Loucy (cell line): ENCODE measurements at regions not wholly inside any gene's neighbourhood (a gene's known extent, or its start where the extent isn't known, plus 50 kb on each side); places are given as distances from the start of the nearest gene placed in this dataset.

Source experiments
- H2AFZ ChIP-seq: fragments of 200-600 bp; sonication (generic); 2 replicates; pipeline ENCODE4 v1.6.0; 2016; ENCODE audit warnings: antibody characterized with exemption, mild to moderate bottlenecking, low read length, moderate library complexity
- H3F3A ChIP-seq: fragments of 200-600 bp; 2 replicates; pipeline ENCODE4 v1.6.0; 2016; ENCODE audit warnings: antibody characterized with exemption, low read depth, mild to moderate bottlenecking
- H3K27me3 ChIP-seq: fragments of 200-600 bp; sonication (generic); 2 replicates; pipeline ENCODE4 v1.6.1; 2014; ENCODE audit warnings: low read length, mild to moderate bottlenecking; ENCODE audit not compliant: insufficient read depth, poor library complexity, severe bottlenecking
- H3K36me3 ChIP-seq: fragments of 200-600 bp; sonication (generic); 2 replicates; pipeline ENCODE4 v1.6.1; 2016; ENCODE audit warnings: low read length; ENCODE audit not compliant: insufficient read depth
- H3K4me1 ChIP-seq: fragments of 200-600 bp; sonication (generic); 2 replicates; pipeline ENCODE4 v1.5.1; 2014; ENCODE audit warnings: low read length, mild to moderate bottlenecking; ENCODE audit not compliant: insufficient read depth, poor library complexity, severe bottlenecking
- H3K4me2 ChIP-seq: fragments of 200-600 bp; sonication (generic); 2 replicates; pipeline ENCODE4 v1.6.0; 2014; ENCODE audit warnings: antibody characterized with exemption, low read length, low read depth, mild to moderate bottlenecking; ENCODE audit not compliant: poor library complexity, severe bottlenecking
- H3K4me3 ChIP-seq: fragments of 200-600 bp; sonication (generic); 2 replicates; pipeline ENCODE4 v1.5.1; 2014; ENCODE audit warnings: low read length, mild to moderate bottlenecking, mixed read lengths; ENCODE audit not compliant: poor library complexity, severe bottlenecking
- H3K79me2 ChIP-seq: fragments of 200-600 bp; sonication (generic); 2 replicates; pipeline ENCODE4 v1.6.1; 2014; ENCODE audit warnings: low read length; ENCODE audit not compliant: insufficient read depth
- H3K9ac ChIP-seq: fragments of 200-600 bp; sonication (generic); 2 replicates; pipeline ENCODE4 v1.6.0; 2014; ENCODE audit warnings: mild to moderate bottlenecking, low read depth, low read length, moderate library complexity; ENCODE audit not compliant: poor library complexity, severe bottlenecking
- H3K9me2 ChIP-seq: fragments of 200-600 bp; sonication (generic); replicated peaks from 2 replicates; pipeline ENCODE4 v1.6.1; 2016; ENCODE audit warnings: low read depth, low read length, mixed read lengths
- H3K9me3 ChIP-seq: fragments of 200-600 bp; sonication (generic); 2 replicates; pipeline ENCODE4 v1.6.1; 2014; ENCODE audit warnings: mild to moderate bottlenecking, antibody characterized with exemption, low read length, low read depth; ENCODE audit not compliant: insufficient read depth
- H4K20me1 ChIP-seq: fragments of 200-600 bp; sonication (generic); 2 replicates; pipeline ENCODE4 v1.6.0; 2014; ENCODE audit warnings: antibody characterized with exemption, low read length, mild to moderate bottlenecking; ENCODE audit not compliant: insufficient read depth, poor library complexity, severe bottlenecking
- CTCF ChIP-seq: fragments of 200-600 bp; sonication (generic); conservative IDR thresholded peaks from 2 replicates; pipeline ENCODE4 v1.5.1; 2014; ENCODE audit warnings: mild to moderate bottlenecking, antibody characterized with exemption, low read length
- EZH2phosphoT487 ChIP-seq: fragments of 200-600 bp; IDR thresholded peaks from 2 replicates; pipeline ENCODE4 v1.6.1; 2018; ENCODE audit warnings: antibody characterized with exemption, mild to moderate bottlenecking, moderate library complexity, borderline replicate concordance

GRCh38 chr2:129877795-129878775 is 101.4 kb upstream of the RAB6C start:
- Histone ChIP-seq H3K9me3 (no peaks in the 10 kb centered on the region), H3K36me3 (no peaks in the 10 kb centered on the region), H3K4me1 (peaks cover 9% of the 10 kb centered on the region), H4K20me1 (no peaks in the 10 kb centered on the region), H3K4me3 (peak overlapping the region; percentile 65), H3K79me2 (no peaks in the 10 kb centered on the region), H2AFZ (0 out of 2 replicates have a peak overlapping the region, but pooled peaks have one; percentile 69), H3K9ac (no peak overlapping the region), H3K4me2 (peak overlapping the region; percentile 44), H3K9me2 (no peaks in the 10 kb centered on the region), H3F3A (no peaks in the 10 kb centered on the region), H3K27me3 (peaks cover 5% of the 10 kb centered on the region)
- TF ChIP-seq CTCF (no peak), EZH2phosphoT487 (no peak)

DNA sequence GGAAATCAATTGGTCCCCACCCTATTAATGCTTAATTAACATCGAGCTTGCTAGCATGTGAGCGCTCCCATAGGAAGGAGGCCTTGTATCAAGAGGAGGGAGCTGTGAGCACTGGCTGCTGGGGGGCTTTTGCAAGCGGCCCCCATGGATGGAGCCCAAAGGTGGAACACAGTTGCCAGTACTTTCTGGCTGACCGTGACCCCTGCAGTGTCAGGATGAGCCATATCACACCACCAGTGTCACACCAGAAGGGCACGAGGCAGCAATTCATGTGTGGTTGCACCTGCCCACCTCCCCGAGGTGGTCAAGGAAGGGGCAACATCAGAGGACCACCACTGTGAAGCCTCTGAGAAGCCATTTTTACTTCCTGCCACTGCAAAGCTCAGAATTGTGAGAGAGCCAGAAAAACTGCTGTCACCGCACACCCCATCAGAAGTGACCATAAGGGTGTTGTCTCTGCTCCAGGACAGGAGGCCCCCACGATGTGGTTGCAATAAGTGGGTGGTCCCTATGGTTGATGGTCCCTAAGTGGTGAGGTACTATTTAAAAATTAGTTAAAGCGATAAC is 99.8 kb upstream of the RAB6C start:
- H3K9me2 ChIP-seq = no peaks in the 10 kb centered on the region
- H3K4me1 ChIP-seq = peaks cover 9% of the 10 kb centered on the region
- H3K4me2 ChIP-seq = no peak overlapping the region
- no peak overlapping the region for H2AFZ ChIP-seq
- TF ChIP-seq EZH2phosphoT487 (no peak), CTCF (no peak)
- no peaks in the 10 kb centered on the region for H3K27me3 ChIP-seq
- H3K9me3 ChIP-seq = no peaks in the 10 kb centered on the region
- H3F3A ChIP-seq = no peaks in the 10 kb centered on the region
- H3K79me2 ChIP-seq = no peaks in the 10 kb centered on the region
- H4K20me1 ChIP-seq = no peaks in the 10 kb centered on the region
- H3K4me3 ChIP-seq = no peak overlapping the region
- H3K9ac ChIP-seq = no peak overlapping the region
- no peaks in the 10 kb centered on the region for H3K36me3 ChIP-seq

DNA sequence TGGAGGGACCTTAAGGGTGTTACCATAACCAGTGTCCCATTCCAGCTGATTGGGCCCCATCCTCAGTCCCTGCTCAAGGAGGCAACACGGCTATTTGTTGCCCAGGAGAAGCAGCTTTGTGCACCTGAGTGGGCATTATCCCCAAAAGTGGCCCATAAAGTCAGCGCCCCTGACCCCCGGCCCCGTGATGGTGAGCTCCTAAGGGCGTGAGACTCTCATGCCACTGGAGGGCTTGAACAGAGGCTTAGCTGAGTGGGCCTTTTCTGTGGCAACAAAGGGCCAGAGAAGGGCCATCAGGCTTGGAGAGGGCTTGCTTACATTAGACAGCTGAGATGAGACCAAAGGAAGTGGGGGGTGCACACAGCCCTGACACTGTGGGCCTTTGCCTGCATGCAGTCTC is 99.2 kb upstream of the RAB6C start:
- Histone ChIP-seq H3K4me2 (no peak overlapping the region), H3K9me2 (no peaks in the 10 kb centered on the region), H3K9ac (no peak overlapping the region), H4K20me1 (no peaks in the 10 kb centered on the region), H2AFZ (no peak overlapping the region), H3K27me3 (no peaks in the 10 kb centered on the region), H3F3A (no peaks in the 10 kb centered on the region), H3K9me3 (no peaks in the 10 kb centered on the region), H3K4me1 (peaks cover 9% of the 10 kb centered on the region), H3K4me3 (no peak overlapping the region), H3K79me2 (no peaks in the 10 kb centered on the region), H3K36me3 (no peaks in the 10 kb centered on the region)
- TF ChIP-seq CTCF (no peak), EZH2phosphoT487 (no peak)
